Transverse colon (tissue), 4 donors: ENCODE measurements at regions not wholly inside any gene's neighbourhood (a gene's known extent, or its start where the extent isn't known, plus 50 kb on each side); places are given as distances from the start of the nearest gene placed in this dataset.

Source experiments
- CTCF ChIP-seq, 5 experiments: fragments of 200-600 bp in 3 of 5; fragments of 450-650 bp in 2 of 5; sonication (generic) in 3 of 5; IDR thresholded peaks; 1 replicate in 2 of 5; 2 replicates in 3 of 5; pipeline ENCODE4 v1.5.1; 2016 to 2017; ENCODE audit warnings: antibody characterized with exemption in 5 of 5, inconsistent platforms in 3 of 5, mild to moderate bottlenecking in 2 of 5, moderate library complexity in 1 of 5
- POLR2A ChIP-seq: fragments of 450-650 bp; IDR thresholded peaks from one replicate; pipeline ENCODE4 v1.6.1; 2016; ENCODE audit warnings: antibody characterized with exemption, mild to moderate bottlenecking, moderate library complexity
- POLR2AphosphoS5 ChIP-seq, 3 donors: sonication (generic); formaldehyde crosslinking; IDR thresholded peaks; one replicate each; pipeline ENCODE4 v1.6.1; 2016; ENCODE audit warnings: antibody characterized with exemption in 3 of 3

- TF ChIP-seq POLR2AphosphoS5 (IDR thresholded peaks at IDR 0.05) (no peak), POLR2A (no peak), CTCF (IDR thresholded peaks at IDR 0.05) (no peak)
These were observed 53.4 kb upstream of the KRR1 start for GRCh38 chr12:75564852-75565251.
